ENCODE measurements at regions not wholly inside any gene's neighbourhood (a gene's known extent, or its start where the extent isn't known, plus 50 kb on each side); places are given as distances from the start of the nearest gene placed in this dataset.

GRCh38 chr5:56516441-56516840 is 283.3 kb upstream of the ANKRD55 start:
- no peak overlapping the region for H3K27ac ChIP-seq (ENCODE audit: low read depth, low read length)
- 84 to 89% (median 87%) methylated on average over 5 of the region's 5 CpGs for WGBS, 3 donors

- 56 to 80% (median 66%) methylated on average over 2 of the region's 2 CpGs for whole genome bisulfite sequencing, 3 donors
Observed at GRCh38 chr5:56516035-56516434, 282.9 kb upstream of the ANKRD55 start.

GRCh38 chr5:56515011-56515410 is 281.9 kb upstream of the ANKRD55 start:
- no peak overlapping the region for H3K27ac ChIP-seq (ENCODE audit: low read depth, low read length)
- 75 to 77% (median 77%) methylated on average over 8 of the region's 8 CpGs for WGBS, 3 donors

More at GRCh38 chr5:56516035-56516434, 282.9 kb upstream of the ANKRD55 start:
- H3K27ac ChIP-seq (ENCODE audit: low read depth, low read length): no peak overlapping the region

GRCh38 chr5:56514245-56514644 is 281.1 kb upstream of the ANKRD55 start:
- no peak overlapping the region for H3K27ac ChIP-seq (ENCODE audit: low read depth, low read length)
- 53 to 70% (median 68%) methylated on average over 4 of the region's 4 CpGs for WGBS, 3 donors

- no peak overlapping the region for H3K27ac ChIP-seq (ENCODE audit: low read depth, low read length)
- WGBS, 3 donors: 0% methylated on average over 1 of the region's 1 CpG
Observed at GRCh38 chr5:56513141-56513540, 280.0 kb upstream of the ANKRD55 start.

- no peak overlapping the region for H3K27ac ChIP-seq (ENCODE audit: low read depth, low read length)
- WGBS, 3 donors: 46 to 73% (median 53%) methylated on average over 6 of the region's 6 CpGs
Observed at GRCh38 chr5:56512313-56512996, 279.3 kb upstream of the ANKRD55 start.

DNA sequence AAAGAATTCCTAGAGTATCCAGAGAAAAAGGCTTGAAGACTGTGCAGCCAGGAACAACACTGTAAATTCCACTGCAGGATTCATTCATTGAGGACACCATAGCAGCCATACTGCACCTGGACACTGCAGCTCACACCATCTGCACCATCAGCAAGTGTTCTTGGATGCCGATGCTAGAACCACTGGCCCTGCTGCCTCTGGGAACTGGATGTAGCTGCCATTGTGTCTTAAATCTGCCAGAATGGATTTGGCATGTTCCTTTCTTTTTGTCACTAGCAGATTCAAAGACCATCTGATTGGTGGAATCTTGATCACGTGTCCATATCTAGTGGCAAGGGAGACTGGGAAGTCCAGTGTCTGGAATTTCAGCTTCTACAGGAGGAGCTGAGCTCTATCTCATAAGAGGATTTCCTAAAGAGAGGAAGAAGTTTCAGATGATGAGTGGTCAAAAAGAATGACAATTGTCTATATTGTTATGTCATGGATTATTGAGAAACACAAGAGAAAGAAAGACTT is 278.3 kb upstream of the ANKRD55 start:
- WGBS, 3 donors: 92 to 94% (median 93%) methylated on average over 2 of the region's 2 CpGs
- H3K27ac ChIP-seq (ENCODE audit: low read depth, low read length): no peak overlapping the region

DNA sequence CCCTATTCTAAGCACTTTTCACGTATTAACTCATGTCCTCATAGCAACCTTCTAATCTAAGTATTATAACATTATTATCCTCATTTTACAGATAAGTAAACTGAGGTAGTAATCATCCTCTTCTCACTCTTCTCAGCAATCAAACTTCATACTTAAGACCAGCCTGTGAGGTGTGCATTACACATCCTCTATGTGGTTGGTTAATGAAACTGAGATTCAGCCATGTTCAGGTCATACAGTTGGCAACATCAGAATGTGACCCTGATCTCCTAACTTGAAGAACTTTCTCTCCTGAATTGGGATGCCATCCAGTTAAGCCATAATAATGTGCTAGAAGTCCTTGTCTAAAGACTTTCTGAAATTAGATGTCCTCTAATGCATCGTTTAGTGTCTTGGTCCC is 275.1 kb upstream of the ANKRD55 start:
- 87 to 97% (median 89%) methylated on average over 2 of the region's 2 CpGs for whole genome bisulfite sequencing, 3 donors

GRCh38 chr5:56507351-56507930 is 274.3 kb upstream of the ANKRD55 start:
- 57 to 92% (median 91%) methylated on average over 2 of the region's 2 CpGs for WGBS, 3 donors
- H3K27ac ChIP-seq (ENCODE audit: low read depth, low read length): no peak overlapping the region

More for the DNA sequence above, 275.1 kb upstream of the ANKRD55 start:
- H3K27ac ChIP-seq (ENCODE audit: low read depth, low read length): no peak overlapping the region

DNA sequence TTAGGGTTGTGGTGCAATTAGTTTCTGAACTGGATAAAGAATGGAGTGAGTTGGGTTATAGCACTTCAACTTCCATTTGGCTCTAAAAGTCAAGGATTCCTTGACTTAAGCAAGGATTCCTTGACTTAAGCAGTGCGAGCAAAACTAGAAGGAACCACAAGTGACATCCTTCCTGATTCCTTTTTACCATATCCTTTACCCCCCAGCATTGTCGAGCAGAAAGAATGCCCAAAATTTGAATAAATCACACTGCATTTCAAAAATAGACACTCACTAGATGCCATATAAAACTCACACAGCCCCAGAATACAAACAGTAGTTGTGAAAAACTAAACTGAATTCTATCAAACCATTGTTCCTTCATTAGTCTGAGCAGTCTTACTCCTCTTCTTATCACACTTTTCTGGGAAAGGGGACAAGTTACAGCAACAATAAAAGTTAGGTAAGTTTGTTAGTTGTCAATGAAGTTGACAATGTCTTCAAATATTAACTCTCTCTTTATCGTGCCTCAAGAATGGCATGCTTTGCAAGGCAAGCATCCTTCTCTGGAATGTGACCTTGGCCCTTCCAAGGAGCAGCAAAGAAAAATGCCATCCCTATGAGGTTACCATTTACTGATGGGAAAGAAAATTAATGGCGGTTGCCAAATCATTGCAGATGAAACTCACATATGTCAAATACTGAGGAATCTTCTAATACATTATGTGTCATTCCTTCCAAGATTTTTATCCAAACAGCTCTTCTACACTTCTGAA is 273.3 kb upstream of the ANKRD55 start:
- 70 to 75% (median 74%) methylated on average over 4 of the region's 4 CpGs for WGBS, 3 donors
- H3K27ac ChIP-seq (ENCODE audit: low read depth, low read length): no peak overlapping the region

DNA sequence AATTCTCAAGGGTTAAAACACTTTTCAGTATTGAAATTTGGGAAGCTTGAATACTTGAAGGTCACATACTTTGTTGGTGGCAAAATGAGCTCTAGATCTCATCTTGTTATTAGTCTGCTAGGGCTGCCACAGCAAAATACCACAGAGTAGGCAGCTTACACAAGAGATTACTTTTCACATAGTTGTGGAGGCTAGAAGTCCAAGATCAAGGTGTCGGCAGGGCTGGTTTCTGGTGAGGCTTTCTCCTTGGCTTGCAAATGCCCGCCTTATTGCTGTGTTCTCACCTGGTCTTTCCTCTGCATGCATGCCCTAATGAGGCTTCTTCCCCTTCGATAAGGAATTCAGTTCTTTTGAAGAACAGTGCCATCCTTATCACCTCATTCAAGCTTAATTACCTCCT is 270.8 kb upstream of the ANKRD55 start:
- 93 to 97% (median 94%) methylated on average over 3 of the region's 3 CpGs for WGBS, 3 donors
- H3K27ac ChIP-seq (ENCODE audit: low read depth, low read length): no peak overlapping the region

DNA sequence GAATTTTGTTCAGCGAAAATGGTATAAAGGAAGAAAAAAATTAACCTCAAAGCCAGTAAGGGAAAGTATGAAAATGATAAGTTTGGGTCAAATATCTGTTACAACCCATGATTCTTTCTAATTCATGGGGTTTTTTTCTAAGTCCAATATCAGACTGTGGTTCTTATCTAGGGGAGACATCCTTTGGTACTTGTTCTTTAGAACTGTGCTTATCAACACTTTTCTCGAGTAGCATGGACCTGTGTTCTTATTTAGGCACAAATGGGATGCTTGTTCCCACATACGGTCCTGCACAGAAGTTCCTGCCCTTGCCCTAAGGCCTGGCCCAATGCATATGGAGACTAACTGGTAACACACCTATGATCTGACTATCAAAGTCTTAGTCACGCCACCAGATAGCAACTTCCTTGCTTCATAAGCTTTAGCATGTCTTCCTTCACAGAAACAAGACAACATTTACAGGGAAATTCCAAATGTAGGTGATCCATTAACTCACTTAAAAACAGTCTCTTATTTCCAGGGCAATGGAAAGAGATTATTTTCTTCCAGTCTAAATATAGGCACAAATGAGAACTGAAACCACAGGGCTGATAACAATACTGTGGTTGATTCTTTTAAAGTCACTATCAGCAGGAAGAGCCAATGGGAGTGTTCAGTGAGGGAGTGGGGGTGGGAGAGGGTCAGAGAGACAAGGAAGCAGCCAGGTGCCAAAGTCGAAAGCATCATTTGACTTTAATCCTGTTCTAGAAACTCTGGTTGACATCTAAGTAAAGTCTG is 268.8 kb upstream of the ANKRD55 start:
- H3K27ac ChIP-seq (ENCODE audit: low read depth, low read length): no peak overlapping the region
- WGBS, 3 donors: 79 to 86% (median 84%) methylated on average over 5 of the region's 5 CpGs

GRCh38 chr5:56499901-56500300 is 266.8 kb upstream of the ANKRD55 start:
- no peak overlapping the region for H3K27ac ChIP-seq (ENCODE audit: low read depth, low read length)
- WGBS, 3 donors: 73 to 83% (median 77%) methylated on average over 5 of the region's 5 CpGs

DNA sequence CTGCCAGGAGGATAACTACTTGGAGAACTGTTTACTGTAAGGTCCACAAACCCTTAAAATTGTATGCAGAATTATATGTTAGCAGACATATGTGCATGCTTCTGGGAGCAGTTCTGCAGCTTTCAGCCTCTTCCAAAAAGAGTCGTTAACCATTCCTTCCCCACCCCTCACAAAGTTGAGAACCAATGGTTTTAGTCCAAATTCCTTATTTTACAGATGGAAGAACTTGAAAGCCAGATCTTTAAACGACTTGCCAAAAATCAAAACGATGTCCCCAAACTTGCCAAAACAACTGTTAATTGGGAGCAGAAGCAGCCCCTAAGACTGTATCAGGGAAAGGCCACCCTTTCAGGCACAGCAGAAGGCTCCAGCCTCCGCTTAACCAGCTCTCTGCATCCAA is 266.4 kb upstream of the ANKRD55 start:
- WGBS, 3 donors: 58 to 82% (median 66%) methylated on average over 4 of the region's 4 CpGs
- H3K27ac ChIP-seq (ENCODE audit: low read depth, low read length): no peak overlapping the region

DNA sequence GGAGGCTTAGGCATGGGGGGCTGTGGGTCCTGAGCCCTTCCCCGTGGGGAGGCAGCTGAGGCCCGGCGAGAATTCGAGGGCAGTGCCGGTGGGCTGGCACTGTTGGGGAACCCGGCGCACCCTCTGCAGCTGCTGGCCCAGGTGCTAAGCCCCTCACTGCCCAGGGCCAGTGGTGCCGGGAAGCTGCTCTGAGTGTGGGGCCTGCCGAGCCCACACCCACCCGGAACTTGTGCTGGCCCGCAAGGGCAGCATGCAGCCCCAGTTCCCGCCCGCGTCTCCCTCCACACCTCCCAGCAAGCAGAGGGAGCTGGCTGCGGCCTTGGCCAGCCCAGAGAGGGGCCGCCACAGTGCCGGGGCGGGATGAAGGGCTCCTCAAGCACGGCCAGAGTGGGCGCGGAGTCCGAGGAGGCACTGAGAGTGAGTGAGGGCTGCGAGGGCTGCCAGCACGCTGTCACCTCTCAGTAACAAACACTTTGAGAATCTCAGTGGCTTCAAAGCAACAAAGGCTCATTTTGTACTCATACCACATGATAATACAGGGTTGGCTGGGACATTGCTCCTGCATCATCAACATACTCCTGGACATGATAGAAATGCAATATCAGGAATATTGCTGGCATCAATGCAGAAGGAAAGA is 265.7 kb upstream of the ANKRD55 start:
- WGBS, 3 donors: 93 to 97% (median 95%) methylated on average over 24 of the region's 24 CpGs
- H3K27ac ChIP-seq (ENCODE audit: low read depth, low read length): no peak overlapping the region

- 48 to 71% (median 65%) methylated on average over 5 of the region's 5 CpGs for WGBS, 3 donors
- H3K27ac ChIP-seq (ENCODE audit: low read depth, low read length): no peak overlapping the region
Observed at GRCh38 chr5:56496581-56497063, 263.5 kb upstream of the ANKRD55 start.

GRCh38 chr5:56494300-56494731 is 261.2 kb upstream of the ANKRD55 start:
- WGBS, 3 donors: 32 to 79% (median 36%) methylated on average over 7 of the region's 7 CpGs
- no peak overlapping the region for H3K27ac ChIP-seq (ENCODE audit: low read depth, low read length)

DNA sequence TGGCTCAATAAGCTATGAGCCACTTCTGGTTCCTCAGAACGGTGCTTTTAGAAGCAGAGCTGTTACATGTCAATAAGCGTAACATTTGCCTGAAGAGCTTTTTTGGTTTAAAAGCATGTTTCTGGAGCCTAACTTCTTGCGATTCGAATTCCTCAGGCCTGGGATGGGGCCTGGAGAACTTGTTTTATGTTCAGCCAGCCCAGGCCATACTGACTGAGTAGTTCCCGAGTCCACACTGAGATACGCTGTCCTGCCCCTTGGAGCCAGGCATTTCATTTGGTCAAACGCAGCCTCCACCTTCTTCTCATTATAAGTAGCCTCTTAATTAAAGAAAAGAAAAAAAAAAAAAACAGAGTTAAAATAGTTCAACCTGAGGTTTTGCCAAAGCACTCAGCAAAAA is 260.6 kb upstream of the ANKRD55 start:
- 85 to 89% (median 85%) methylated on average over 7 of the region's 7 CpGs for WGBS, 3 donors
- no peak overlapping the region for H3K27ac ChIP-seq (ENCODE audit: low read depth, low read length)
